CD4-positive, alpha-beta T cell (primary cell): ENCODE measurements at regions not wholly inside any gene's neighbourhood (a gene's known extent, or its start where the extent isn't known, plus 50 kb on each side); places are given as distances from the start of the nearest gene placed in this dataset.

Experiments used
- ATAC-seq: fragments of 200-7000 bp; cut with Tn5 transposase; one replicate; pipeline ENCODE4 v1.10.0; 2022; ENCODE audit warnings: mild to moderate bottlenecking; ENCODE audit not compliant: poor library complexity
- CTCF ChIA-PET: fragments of 350-600 bp; sonication (Branson Sonifier 250); formaldehyde crosslinking; loops from one replicate; lab custom pipeline; 2021; ENCODE audit warnings: antibody characterized with exemption, inconsistent platforms; lab: Charles Lee
- POLR2A ChIA-PET: fragments of 350-600 bp; sonication (Branson Sonifier 250); formaldehyde crosslinking; loops from one replicate; lab custom pipeline; 2021; ENCODE audit warnings: antibody characterized with exemption, inconsistent platforms; lab: Charles Lee
- DNase-seq, 14 experiments: peaks; one replicate each; pipeline ENCODE4 v3.0.0-alpha.2; 2013 to 2020; ENCODE audit warnings: mixed read lengths in 2 of 14
- H3K27ac ChIP-seq, 2 donors: one replicate each; pipeline versions ENCODE4 v1.5.1 to v1.7.0; 2013; ENCODE audit warnings: low read length in 2 of 2, low read depth in 1 of 2, mild to moderate bottlenecking in 1 of 2
- H3K27me3 ChIP-seq, 2 experiments: 1 replicate in 1 of 2; 2 replicates in 1 of 2; pipeline versions ENCODE4 v1.6.1 to v1.7.0; 2013; ENCODE audit warnings: low read length in 2 of 2, control low read depth in 1 of 2, mild to moderate bottlenecking in 1 of 2, moderate library complexity in 1 of 2; ENCODE audit not compliant: insufficient read depth in 2 of 2, control insufficient read depth in 1 of 2
- H3K36me3 ChIP-seq: one replicate; pipeline ENCODE4 v1.6.1; 2013; ENCODE audit warnings: low read length, control low read depth; ENCODE audit not compliant: insufficient read depth
- H3K4me1 ChIP-seq: one replicate; pipeline ENCODE4 v1.6.1; 2013; ENCODE audit warnings: low read length, control low read depth; ENCODE audit not compliant: insufficient read depth
- H3K4me3 ChIP-seq: one replicate; pipeline ENCODE4 v1.5.1; 2013; ENCODE audit warnings: mild to moderate bottlenecking, low read length, moderate library complexity
- H3K9me3 ChIP-seq, 2 experiments: 1 replicate in 1 of 2; 2 replicates in 1 of 2; pipeline versions ENCODE4 v1.6.1 to v1.7.0; 2013; ENCODE audit warnings: low read length in 2 of 2, mild to moderate bottlenecking in 2 of 2, control low read depth in 1 of 2, moderate library complexity in 1 of 2; ENCODE audit not compliant: control insufficient read depth in 1 of 2, insufficient read depth in 1 of 2
- H3K27ac Mint-ChIP-seq: one replicate; pipeline ENCODE4 v1.8.0; 2020; ENCODE audit warnings: mixed read lengths
- H3K27me3 Mint-ChIP-seq: one replicate; pipeline ENCODE4 v1.8.0; 2021; ENCODE audit warnings: mixed read lengths
- H3K36me3 Mint-ChIP-seq: one replicate; pipeline ENCODE4 v1.8.0; 2021; ENCODE audit warnings: low read depth, mixed read lengths
- H3K4me1 Mint-ChIP-seq: one replicate; pipeline ENCODE4 v1.8.0; 2021; ENCODE audit warnings: low read depth, mixed read lengths
- H3K4me3 Mint-ChIP-seq: one replicate; pipeline ENCODE4 v1.8.0; 2020; ENCODE audit warnings: mild to moderate bottlenecking, mixed read lengths
- H3K9me3 Mint-ChIP-seq: one replicate; pipeline ENCODE4 v1.8.0; 2020; ENCODE audit warnings: mixed read lengths
- intact Hi-C, 2 experiments: fragments of 100-400 bp; cut with DNase I in 1 of 2; cut with micrococcal nuclease in 1 of 2; formaldehyde crosslinking; loops; one replicate each; pipeline versions ENCODE4 v1.15.1 to v1.9.0; 2023 to 2025; cut with DNase I, micrococcal nuclease
- TF ChIP-seq, protein P1 (sequence below): fragments of 200-600 bp; IDR thresholded peaks from one replicate; pipeline ENCODE4 v1.8.0; 2022; ENCODE audit warnings: antibody characterized with exemption, mild to moderate bottlenecking

GRCh38 chr3:152097770-152098169 is 171.0 kb upstream of the MBNL1 start:
- Mint-ChIP-seq H3K27ac (no peak overlapping the region), H3K4me3 (no peak overlapping the region), H3K36me3 (no peaks in the 10 kb centered on the region), H3K9me3 (no peaks in the 10 kb centered on the region), H3K4me1 (no peaks in the 10 kb centered on the region), H3K27me3 (no peaks in the 10 kb centered on the region)
- no peaks in the 10 kb centered on the region for H3K4me1 ChIP-seq
- H3K27me3 ChIP-seq: no peaks in the 10 kb centered on the region
- intact Hi-C loops: no loop called here
- no peak overlapping the region for H3K27ac ChIP-seq
- ChIA-PET CTCF (no interaction called here), POLR2A (no interaction called here)
- H3K4me3 ChIP-seq: no peak overlapping the region
- TF ChIP-seq, protein P1, sequence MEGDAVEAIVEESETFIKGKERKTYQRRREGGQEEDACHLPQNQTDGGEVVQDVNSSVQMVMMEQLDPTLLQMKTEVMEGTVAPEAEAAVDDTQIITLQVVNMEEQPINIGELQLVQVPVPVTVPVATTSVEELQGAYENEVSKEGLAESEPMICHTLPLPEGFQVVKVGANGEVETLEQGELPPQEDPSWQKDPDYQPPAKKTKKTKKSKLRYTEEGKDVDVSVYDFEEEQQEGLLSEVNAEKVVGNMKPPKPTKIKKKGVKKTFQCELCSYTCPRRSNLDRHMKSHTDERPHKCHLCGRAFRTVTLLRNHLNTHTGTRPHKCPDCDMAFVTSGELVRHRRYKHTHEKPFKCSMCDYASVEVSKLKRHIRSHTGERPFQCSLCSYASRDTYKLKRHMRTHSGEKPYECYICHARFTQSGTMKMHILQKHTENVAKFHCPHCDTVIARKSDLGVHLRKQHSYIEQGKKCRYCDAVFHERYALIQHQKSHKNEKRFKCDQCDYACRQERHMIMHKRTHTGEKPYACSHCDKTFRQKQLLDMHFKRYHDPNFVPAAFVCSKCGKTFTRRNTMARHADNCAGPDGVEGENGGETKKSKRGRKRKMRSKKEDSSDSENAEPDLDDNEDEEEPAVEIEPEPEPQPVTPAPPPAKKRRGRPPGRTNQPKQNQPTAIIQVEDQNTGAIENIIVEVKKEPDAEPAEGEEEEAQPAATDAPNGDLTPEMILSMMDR: no peak
- no peaks in the 10 kb centered on the region for H3K36me3 ChIP-seq
- no peak for ATAC-seq
- no peaks in the 10 kb centered on the region for H3K9me3 ChIP-seq
- no peak for DNase-seq

- Histone ChIP-seq H3K27ac (no peak overlapping the region), H3K36me3 (no peaks in the 10 kb centered on the region), H3K4me1 (no peaks in the 10 kb centered on the region), H3K9me3 (no peaks in the 10 kb centered on the region), H3K27me3 (no peaks in the 10 kb centered on the region), H3K4me3 (no peak overlapping the region)
- TF ChIP-seq, protein P1: no peak
- no peaks in the 10 kb centered on the region for H3K9me3 Mint-ChIP-seq
- POLR2A ChIA-PET: no interaction called here
- no peaks in the 10 kb centered on the region for H3K36me3 Mint-ChIP-seq
- no peaks in the 10 kb centered on the region for H3K27me3 Mint-ChIP-seq
- intact Hi-C loops: no loop called here
- peaks cover 5% of the 10 kb centered on the region for H3K4me1 Mint-ChIP-seq
- H3K4me3 Mint-ChIP-seq: no peak overlapping the region
- DNase-seq (peak in 3 of 14 experiments; percentile 25 to 47 (median 37)), ATAC-seq (no peak)
- CTCF ChIA-PET: no interaction called here
- H3K27ac Mint-ChIP-seq: no peak overlapping the region
These were observed 168.1 kb upstream of the MBNL1 start for GRCh38 chr3:152100491-152101132.

DNA sequence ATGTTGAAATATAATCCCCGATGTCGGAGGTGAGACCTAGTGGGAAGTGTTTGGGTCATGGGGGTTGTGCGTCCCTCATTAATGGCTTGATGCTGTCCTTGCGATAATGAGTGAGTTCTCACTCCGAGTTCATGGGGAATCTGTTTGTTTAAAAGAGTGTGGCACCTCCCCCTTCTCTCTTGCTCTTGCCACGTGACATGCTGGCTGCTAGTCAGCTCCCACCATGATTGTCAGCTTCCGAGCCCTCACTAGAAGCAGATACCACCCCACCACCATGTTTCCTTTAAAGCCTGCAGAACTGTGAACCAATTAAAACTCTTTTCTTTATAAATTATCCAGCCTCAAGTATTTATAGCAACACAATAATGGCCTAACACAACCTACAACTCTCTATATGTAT is 166.3 kb upstream of the MBNL1 start:
- no peaks in the 10 kb centered on the region for H3K27me3 Mint-ChIP-seq
- ChIA-PET CTCF (no interaction called here), POLR2A (no interaction called here)
- H3K27ac Mint-ChIP-seq: no peak overlapping the region
- no peak overlapping the region for H3K4me3 Mint-ChIP-seq
- Histone ChIP-seq H3K27me3 (no peaks in the 10 kb centered on the region), H3K4me1 (no peaks in the 10 kb centered on the region), H3K27ac (no peak overlapping the region), H3K4me3 (no peak overlapping the region), H3K9me3 (no peaks in the 10 kb centered on the region), H3K36me3 (no peaks in the 10 kb centered on the region)
- no peaks in the 10 kb centered on the region for H3K36me3 Mint-ChIP-seq
- no peak for ATAC-seq
- no peak for DNase-seq
- no peaks in the 10 kb centered on the region for H3K9me3 Mint-ChIP-seq
- intact Hi-C loops: no loop called here
- TF ChIP-seq, protein P1: no peak
- peaks cover 5% of the 10 kb centered on the region for H3K4me1 Mint-ChIP-seq
